GM19023 (cell line): ENCODE measurements at regions not wholly inside any gene's neighbourhood (a gene's known extent, or its start where the extent isn't known, plus 50 kb on each side); places are given as distances from the start of the nearest gene placed in this dataset.
"Not testable (repeated sequence)": the region's sequence is repeated elsewhere in the genome, so short reads cannot be mapped to it uniquely, and the experiment has no call there.

Experiments
- ATAC-seq: cut with Tn5 transposase; IDR thresholded peaks from one replicate; pipeline ENCODE4 v1.9.1; 2021; ENCODE audit warnings: mild to moderate bottlenecking, moderate library complexity; ENCODE audit not compliant: unreplicated experiment

- ATAC-seq = peak; percentile 78
Measured at GRCh38 chr4:123133397-123134050, 211.1 kb upstream of the NUDT6 start.

GRCh38 chr4:123144616-123145015 is 222.2 kb upstream of the NUDT6 start:
- no peak for ATAC-seq

GRCh38 chr4:123158576-123158975 is 236.2 kb upstream of the NUDT6 start:
- no peak for ATAC-seq

- ATAC-seq = no peak
Measured at GRCh38 chr4:123159479-123159878, 237.1 kb upstream of the NUDT6 start.

GRCh38 chr4:123162859-123163258 is 233.7 kb upstream of the SPRY1 start:
- no peak for ATAC-seq

- ATAC-seq = no peak
Measured at GRCh38 chr4:123163501-123163900, 233.1 kb upstream of the SPRY1 start.

GRCh38 chr4:123166023-123166422 is 230.6 kb upstream of the SPRY1 start:
- no peak for ATAC-seq

GRCh38 chr4:123167931-123168330 is 228.7 kb upstream of the SPRY1 start:
- no peak for ATAC-seq

GRCh38 chr4:123168812-123169211 is 227.8 kb upstream of the SPRY1 start:
- no peak for ATAC-seq

- no peak for ATAC-seq
Measured at GRCh38 chr4:123170843-123171242, 225.8 kb upstream of the SPRY1 start.

GRCh38 chr4:123176605-123177004 is 220.0 kb upstream of the SPRY1 start:
- no peak for ATAC-seq

- no peak for ATAC-seq
Measured at GRCh38 chr4:123182289-123182688, 214.3 kb upstream of the SPRY1 start.

GRCh38 chr4:123183308-123183707 is 213.3 kb upstream of the SPRY1 start:
- no peak for ATAC-seq

- ATAC-seq = not testable (repeated sequence)
Measured at GRCh38 chr4:123183754-123184153, 212.8 kb upstream of the SPRY1 start.

- ATAC-seq = no peak
Measured at GRCh38 chr4:123186731-123187130, 209.9 kb upstream of the SPRY1 start.

GRCh38 chr4:123190176-123190575 is 206.4 kb upstream of the SPRY1 start:
- ATAC-seq = no peak

- ATAC-seq = no peak
Measured at GRCh38 chr4:123191728-123192127, 204.9 kb upstream of the SPRY1 start.

GRCh38 chr4:123193802-123194367 is 202.7 kb upstream of the SPRY1 start:
- ATAC-seq = no peak

GRCh38 chr4:123198706-123199105 is 197.9 kb upstream of the SPRY1 start:
- no peak for ATAC-seq

GRCh38 chr4:123200051-123200940 is 196.3 kb upstream of the SPRY1 start:
- ATAC-seq = no peak

- ATAC-seq = no peak
Measured at GRCh38 chr4:123204737-123205136, 191.9 kb upstream of the SPRY1 start.

- no peak for ATAC-seq
Measured at GRCh38 chr4:123206016-123206415, 190.6 kb upstream of the SPRY1 start.
